Neural cell (in vitro differentiated cells): ENCODE measurements at regions not wholly inside any gene's neighbourhood (a gene's known extent, or its start where the extent isn't known, plus 50 kb on each side); places are given as distances from the start of the nearest gene placed in this dataset.

Source experiments
- H2AFZ ChIP-seq: fragments of 200-600, 300-800 bp; sonication (generic), shearing (Covaris generic); 2 replicates; pipeline ENCODE4 v1.6.0; 2014; ENCODE audit warnings: low read depth, mild to moderate bottlenecking, antibody characterized with exemption, low read length, moderate library complexity
- H3F3A ChIP-seq: fragments of 200-600 bp; shearing (Covaris generic); 2 replicates; pipeline ENCODE4 v1.6.1; 2016; ENCODE audit warnings: mild to moderate bottlenecking, moderate library complexity, mixed read lengths, antibody characterized with exemption, low read length; ENCODE audit not compliant: insufficient read depth, poor library complexity, severe bottlenecking
- H3K27ac ChIP-seq: fragments of 200-600, 300-800 bp; sonication (generic), shearing (Covaris generic); 2 replicates; pipeline ENCODE4 v1.5.1; 2014; ENCODE audit warnings: mild to moderate bottlenecking, low read length, moderate library complexity
- H3K27me3 ChIP-seq: fragments of 300-800, 200-600 bp; sonication (generic), shearing (Covaris generic); 2 replicates; pipeline ENCODE4 v1.6.0; 2014; ENCODE audit warnings: mild to moderate bottlenecking, low read depth, low read length, moderate library complexity; ENCODE audit not compliant: insufficient read depth
- H3K36me3 ChIP-seq: fragments of 300-800, 200-600 bp; sonication (generic), shearing (Covaris generic); 2 replicates; pipeline ENCODE4 v1.5.1; 2014; ENCODE audit warnings: mild to moderate bottlenecking, antibody characterized with exemption, low read length, moderate library complexity; ENCODE audit not compliant: insufficient read depth
- H3K4me2 ChIP-seq: fragments of 300-800, 200-600 bp; sonication (generic), shearing (Covaris generic); 2 replicates; pipeline ENCODE4 v1.6.0; 2014; ENCODE audit warnings: mild to moderate bottlenecking, low read length
- H3K4me3 ChIP-seq: fragments of 300-800, 200-600 bp; sonication (generic), shearing (Covaris generic); 2 replicates; pipeline ENCODE4 v1.5.1; 2014; ENCODE audit warnings: mild to moderate bottlenecking, low read length, moderate library complexity
- H3K79me2 ChIP-seq: fragments of 200-600 bp; shearing (Covaris generic); replicated peaks from 2 replicates; pipeline ENCODE4 v1.6.0; 2014; ENCODE audit warnings: mild to moderate bottlenecking, low read length, moderate library complexity; ENCODE audit not compliant: insufficient read depth
- H3K9ac ChIP-seq: fragments of 300-800, 200-600 bp; sonication (generic), shearing (Covaris generic); 2 replicates; pipeline ENCODE4 v1.6.1; 2016; ENCODE audit warnings: mild to moderate bottlenecking, low read length, mixed read lengths
- H3K9me2 ChIP-seq: fragments of 200-600 bp; shearing (Covaris generic); 2 replicates; pipeline ENCODE4 v1.6.1; 2016; ENCODE audit warnings: mild to moderate bottlenecking, low read length, mixed read lengths; ENCODE audit not compliant: insufficient read depth
- H3K9me3 ChIP-seq: fragments of 200-600, 300-800 bp; sonication (generic), shearing (Covaris generic); 2 replicates; pipeline ENCODE4 v1.6.1; 2016; ENCODE audit warnings: mild to moderate bottlenecking, mixed run types, low read length, moderate library complexity, mixed read lengths
- H4K20me1 ChIP-seq: fragments of 200-600 bp; shearing (Covaris generic); 2 replicates; pipeline ENCODE4 v1.6.1; 2016; ENCODE audit warnings: mild to moderate bottlenecking, mixed run types; ENCODE audit not compliant: insufficient read depth
- CTCF ChIP-seq: fragments of 450-650 bp; IDR thresholded peaks from 2 replicates; pipeline ENCODE4 v1.5.1; 2014; ENCODE audit warnings: antibody characterized with exemption, mild to moderate bottlenecking, moderate library complexity; ENCODE audit not compliant: poor library complexity, severe bottlenecking
- EP300 ChIP-seq: fragments of 450-650 bp; conservative IDR thresholded peaks from 2 replicates; pipeline ENCODE4 v1.6.1; 2014; ENCODE audit warnings: antibody characterized with exemption, mild to moderate bottlenecking, moderate library complexity; ENCODE audit not compliant: poor library complexity, severe bottlenecking
- EZH2 ChIP-seq: fragments of 200-600, 300-800 bp; shearing (Covaris generic), sonication (generic); IDR thresholded peaks from 2 replicates; pipeline ENCODE4 v1.6.1; 2014; ENCODE audit warnings: antibody characterized with exemption, low read length, borderline replicate concordance, mild to moderate bottlenecking; ENCODE audit not compliant: insufficient read depth, poor library complexity, severe bottlenecking
- MXI1 ChIP-seq: fragments of 450-650 bp; conservative IDR thresholded peaks from 2 replicates; pipeline ENCODE4 v1.6.1; 2014; ENCODE audit warnings: antibody characterized with exemption, mild to moderate bottlenecking; ENCODE audit not compliant: poor library complexity, severe bottlenecking
- POLR2AphosphoS5 ChIP-seq: IDR thresholded peaks from 2 replicates; pipeline ENCODE4 v1.6.1; 2012
- RAD21 ChIP-seq: fragments of 450-650 bp; conservative IDR thresholded peaks from 2 replicates; pipeline ENCODE4 v1.6.1; 2014; ENCODE audit warnings: antibody characterized with exemption, mild to moderate bottlenecking, moderate library complexity
- REST ChIP-seq: IDR thresholded peaks from 2 replicates; pipeline ENCODE4 v1.6.1; 2012; ENCODE audit warnings: borderline replicate concordance
- SMC3 ChIP-seq: fragments of 450-650 bp; conservative IDR thresholded peaks from 2 replicates; pipeline ENCODE4 v1.6.1; 2014; ENCODE audit warnings: antibody characterized with exemption, mild to moderate bottlenecking, moderate library complexity; ENCODE audit not compliant: poor library complexity
- TAF1 ChIP-seq: IDR thresholded peaks from 2 replicates; pipeline ENCODE4 v1.6.1; 2012; ENCODE audit warnings: low read depth

- Histone ChIP-seq H2AFZ (no peak overlapping the region), H3K9me2 (no peaks in the 10 kb centered on the region), H3K79me2 (peaks cover 14% of the 10 kb centered on the region), H4K20me1 (no peaks in the 10 kb centered on the region), H3K9me3 (no peaks in the 10 kb centered on the region), H3K36me3 (no peaks in the 10 kb centered on the region), H3K4me2 (peak overlapping the region; percentile 49), H3K4me3 (peak overlapping the region; percentile 61), H3K9ac (peak overlapping the region; percentile 93), H3K27me3 (no peaks in the 10 kb centered on the region), H3K27ac (peak overlapping the region; percentile 100), H3F3A (peaks cover 25% of the 10 kb centered on the region)
- TF ChIP-seq CTCF, result peak; percentile 8
- peak; percentile 20 for TF ChIP-seq SMC3
- TF ChIP-seq POLR2AphosphoS5, result no peak
- TF ChIP-seq MXI1, result no peak
Observed at GRCh38 chr14:76923431-76924370, 97.5 kb downstream of the LRRC74A start.

- Histone ChIP-seq H3F3A (peaks cover 23% of the 10 kb centered on the region), H3K36me3 (no peaks in the 10 kb centered on the region), H3K9ac (peak overlapping the region; percentile 93), H3K9me2 (no peaks in the 10 kb centered on the region), H3K4me2 (peak overlapping the region; percentile 66), H3K79me2 (peaks cover 14% of the 10 kb centered on the region), H2AFZ (no peak overlapping the region), H3K4me3 (peak overlapping the region; percentile 61), H3K27ac (peak overlapping the region; percentile 100), H4K20me1 (no peaks in the 10 kb centered on the region), H3K27me3 (no peaks in the 10 kb centered on the region), H3K9me3 (no peaks in the 10 kb centered on the region)
- no peak for TF ChIP-seq MXI1
- peak; percentile 68 for TF ChIP-seq POLR2AphosphoS5
- TF ChIP-seq REST, result peak; percentile 31
- peak; percentile 63 for TF ChIP-seq SMC3
- TF ChIP-seq EZH2, result no peak
- peak; percentile 64 for TF ChIP-seq EP300
- no peak for TF ChIP-seq CTCF
- peak; percentile 57 for TF ChIP-seq RAD21
- no peak for TF ChIP-seq TAF1
Observed at GRCh38 chr14:76922584-76922983, 96.4 kb downstream of the LRRC74A start.
